HG03378 (cell line): ENCODE measurements at regions not wholly inside any gene's neighbourhood (a gene's known extent, or its start where the extent isn't known, plus 50 kb on each side); places are given as distances from the start of the nearest gene placed in this dataset.

ENCODE experiments used
- ATAC-seq: cut with Tn5 transposase; IDR thresholded peaks from one replicate; pipeline ENCODE4 v1.9.1; 2021; ENCODE audit warnings: mild to moderate bottlenecking, moderate library complexity; ENCODE audit not compliant: unreplicated experiment

- no peak for ATAC-seq
Measured at GRCh38 chr5:57608542-57608941, 125.9 kb upstream of the ACTBL2 start.

- ATAC-seq, result no peak
Measured at GRCh38 chr5:57601996-57602395, 119.4 kb upstream of the ACTBL2 start.

DNA sequence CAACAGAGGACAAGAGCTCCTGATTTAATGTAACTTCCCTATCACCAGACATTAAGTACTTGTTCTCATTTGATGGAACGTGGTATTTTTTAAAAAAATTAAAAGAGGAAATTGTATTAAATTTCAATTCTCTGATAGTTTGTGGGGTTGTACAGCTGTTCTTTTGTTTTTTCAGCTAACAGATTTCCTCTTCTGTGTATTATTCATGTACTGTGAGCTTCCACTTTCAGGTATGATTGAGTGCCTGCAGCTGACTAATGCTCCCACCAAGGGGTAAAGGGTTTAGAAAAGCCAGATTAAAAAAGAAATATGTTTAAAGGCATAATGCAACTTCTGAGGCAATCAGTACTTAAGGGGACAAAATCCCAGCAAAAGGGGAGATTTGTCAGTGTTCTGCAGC lies 117.7 kb upstream of the ACTBL2 start:
- no peak for ATAC-seq

- ATAC-seq, result no peak
Measured at GRCh38 chr5:57598756-57599155, 116.1 kb upstream of the ACTBL2 start.

- no peak for ATAC-seq
Measured at GRCh38 chr5:57598097-57598496, 115.5 kb upstream of the ACTBL2 start.

GRCh38 chr5:57595523-57595991 lies 112.9 kb upstream of the ACTBL2 start:
- ATAC-seq, result no peak

DNA sequence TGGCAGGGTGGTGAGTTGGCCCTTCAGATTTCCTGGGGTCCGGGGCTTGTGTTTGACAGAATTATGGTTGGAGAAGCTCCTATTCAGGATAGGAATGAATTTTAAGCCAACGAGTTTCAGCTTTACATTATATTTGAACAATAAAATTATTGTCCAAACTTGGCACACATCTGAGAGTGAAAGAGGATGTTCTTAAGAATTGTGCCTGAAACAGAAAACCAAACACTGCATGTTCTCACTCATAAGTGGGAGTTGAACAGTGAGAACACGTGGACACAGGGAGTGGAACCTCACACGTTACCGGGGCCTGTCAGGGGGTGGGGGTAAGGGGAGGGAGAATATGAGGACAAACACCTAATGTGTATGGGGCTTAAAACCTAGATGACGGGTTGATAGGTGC lies 111.8 kb upstream of the ACTBL2 start:
- ATAC-seq, result no peak

DNA sequence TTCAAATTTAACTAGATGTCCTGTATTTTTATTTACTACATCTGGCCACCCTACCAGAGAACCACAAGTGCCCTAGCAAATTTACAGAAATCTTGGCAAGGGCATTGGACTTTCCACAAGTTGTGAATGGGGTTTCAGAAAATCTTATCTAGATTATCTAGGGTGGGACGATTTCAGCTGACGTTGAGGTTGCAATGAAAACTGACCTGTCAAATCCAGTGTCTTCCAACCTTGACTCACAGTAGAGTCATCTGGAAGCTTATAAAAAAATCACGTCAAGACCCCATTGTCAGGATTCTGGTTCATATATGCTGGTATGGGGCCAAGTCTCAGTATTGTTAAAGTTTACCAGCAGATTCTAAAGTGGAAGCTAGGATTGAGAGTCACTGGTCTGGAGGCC lies 109.6 kb upstream of the ACTBL2 start:
- ATAC-seq, result no peak

DNA sequence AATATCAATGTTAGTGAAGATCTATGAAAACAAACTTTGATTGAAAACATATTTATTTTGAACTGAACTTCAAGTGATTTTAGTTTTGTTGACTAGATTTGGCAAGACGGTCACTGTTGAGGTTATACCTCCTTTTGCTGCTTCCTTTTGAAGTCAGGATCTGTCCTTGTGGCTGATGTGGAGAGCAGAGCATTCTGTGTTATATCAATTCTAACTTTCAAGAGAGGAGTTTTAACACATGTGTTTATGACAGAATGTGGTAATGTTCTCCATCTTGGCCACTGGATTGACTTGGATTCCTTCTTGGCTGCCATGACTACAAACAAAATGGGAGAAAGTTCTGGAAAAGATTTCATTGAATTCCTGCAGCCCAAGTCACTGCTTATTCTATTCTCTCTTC lies 104.0 kb upstream of the ACTBL2 start:
- ATAC-seq, result no peak

- no peak for ATAC-seq
Measured at GRCh38 chr5:57582578-57583070, 100.0 kb upstream of the ACTBL2 start.

GRCh38 chr5:57581772-57582171 lies 99.2 kb upstream of the ACTBL2 start:
- ATAC-seq, result no peak

DNA sequence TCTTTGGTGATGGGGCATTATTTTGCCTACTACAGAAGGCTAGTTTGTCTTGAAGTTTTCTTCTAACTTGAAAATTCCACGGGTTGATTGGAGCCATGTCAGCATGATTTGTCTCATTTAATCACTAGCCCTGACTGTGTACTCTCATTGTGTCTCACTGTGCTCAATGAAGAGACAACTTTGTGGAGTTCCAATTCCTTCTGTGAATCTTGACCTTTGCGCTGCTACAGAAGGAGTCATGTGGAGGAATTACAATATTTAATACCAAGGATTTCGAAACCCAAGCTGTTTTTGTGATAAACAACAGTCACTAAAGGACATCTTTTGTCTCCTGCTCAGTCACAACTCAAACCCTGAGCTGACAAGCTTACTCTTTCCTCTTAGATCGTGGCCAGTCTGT lies 98.6 kb upstream of the ACTBL2 start:
- ATAC-seq, result no peak

GRCh38 chr5:57577432-57578175 lies 95.0 kb upstream of the ACTBL2 start:
- ATAC-seq, result no peak

DNA sequence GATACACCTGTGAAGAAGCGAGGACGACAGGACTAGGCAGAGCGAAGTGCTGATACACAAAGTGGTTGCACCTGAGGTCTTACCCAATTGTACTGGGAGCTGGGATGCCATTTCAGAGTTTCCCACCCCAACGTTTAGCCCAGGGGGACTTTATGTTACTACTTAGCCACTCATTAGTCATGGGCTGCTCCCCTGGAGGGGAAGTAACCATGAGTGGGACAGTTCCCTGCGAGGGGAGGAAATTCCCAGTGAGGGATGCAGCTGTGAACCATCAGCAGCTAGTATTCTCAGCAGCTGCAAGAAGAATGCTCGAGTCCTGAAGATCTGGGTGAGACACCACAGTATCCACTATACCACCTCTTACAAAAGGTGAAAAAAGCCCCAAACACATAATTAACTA lies 93.7 kb upstream of the ACTBL2 start:
- no peak for ATAC-seq

- no peak for ATAC-seq
Measured at GRCh38 chr5:57575839-57576238, 93.2 kb upstream of the ACTBL2 start.

DNA sequence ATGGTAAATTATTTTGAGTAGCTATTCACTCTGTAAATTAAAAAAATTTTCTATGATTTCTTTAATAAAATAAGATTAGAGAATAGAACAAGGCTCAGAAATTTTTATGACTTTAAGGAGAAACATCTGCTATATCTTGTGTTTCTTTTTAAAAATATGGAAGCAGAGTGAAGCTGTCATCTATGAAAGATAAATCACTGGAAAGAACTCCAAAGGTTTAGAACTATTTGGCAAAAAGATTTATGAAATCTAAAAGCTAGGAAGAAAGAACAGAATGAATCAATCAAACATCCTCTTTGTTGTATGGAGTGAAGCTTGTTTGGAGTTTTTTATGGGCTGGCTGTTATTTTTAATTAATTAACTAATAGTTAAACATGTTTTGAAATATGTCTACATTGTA lies 89.8 kb upstream of the ACTBL2 start:
- no peak for ATAC-seq

DNA sequence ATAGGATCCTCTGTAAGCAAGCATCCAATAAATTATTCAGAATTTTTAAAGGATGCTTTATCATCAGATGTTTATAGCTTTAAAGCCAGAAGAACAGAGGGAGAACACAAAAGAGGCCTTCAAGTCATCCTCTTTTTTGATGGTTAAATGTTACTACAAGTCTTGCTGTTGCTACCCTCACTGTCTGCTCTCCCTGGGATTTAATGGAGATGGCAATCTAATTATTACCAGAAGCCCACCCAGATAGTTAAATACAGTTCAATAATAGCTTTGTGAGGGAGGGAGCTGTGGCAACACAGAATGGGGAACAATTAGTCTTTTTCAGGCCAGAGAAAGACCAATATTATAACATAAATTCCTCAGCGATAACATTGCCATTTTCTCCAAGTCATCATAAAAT lies 87.0 kb upstream of the ACTBL2 start:
- ATAC-seq, result no peak

DNA sequence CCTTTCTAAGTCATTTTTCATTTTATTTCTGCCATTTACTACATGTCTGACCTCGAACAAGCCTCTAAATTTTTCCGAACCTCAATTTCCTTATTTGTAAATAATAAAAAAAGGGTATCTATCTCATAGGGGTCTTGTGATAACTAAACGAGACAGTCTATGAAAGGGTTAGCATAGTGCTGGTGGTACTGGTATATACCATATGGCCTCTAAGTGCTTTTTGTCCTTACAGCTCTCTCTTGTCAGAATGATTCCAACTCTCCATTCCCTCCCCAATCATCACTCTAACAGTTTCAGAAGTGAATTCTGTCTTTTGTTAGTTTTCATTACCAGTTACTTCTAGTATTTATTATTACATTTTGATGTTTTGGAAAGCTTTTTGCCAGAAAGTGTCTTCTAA lies 85.5 kb upstream of the ACTBL2 start:
- ATAC-seq, result no peak

GRCh38 chr5:57566914-57567313 lies 84.3 kb upstream of the ACTBL2 start:
- ATAC-seq, result peak; percentile 54

- no peak for ATAC-seq
Measured at GRCh38 chr5:57561231-57561842, 78.7 kb upstream of the ACTBL2 start.

DNA sequence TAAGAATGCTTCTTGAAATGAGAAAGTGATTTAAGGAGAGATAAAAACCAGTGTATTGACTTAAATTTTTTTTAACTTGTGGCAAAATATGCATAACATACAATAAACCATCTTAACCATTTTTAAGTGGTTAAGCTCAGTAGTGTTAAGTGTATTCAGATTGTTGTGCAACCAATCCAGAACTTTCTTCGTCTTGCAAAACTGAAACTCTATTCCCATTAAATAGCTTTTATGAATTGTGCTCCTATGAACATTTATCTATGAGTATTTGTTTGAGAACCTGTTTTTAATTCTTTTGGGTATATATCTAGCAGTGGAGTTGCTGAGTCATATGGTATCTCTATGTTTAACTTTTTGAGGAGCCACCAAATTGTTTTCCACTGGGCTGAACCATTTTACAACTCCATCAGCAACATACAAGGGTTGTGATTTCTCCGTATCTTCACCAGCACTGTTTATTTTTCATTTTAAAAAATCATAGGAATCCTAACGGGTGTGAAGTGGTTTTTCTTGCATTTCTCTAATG lies 76.6 kb upstream of the ACTBL2 start:
- no peak for ATAC-seq

GRCh38 chr5:57552033-57552432 lies 69.4 kb upstream of the ACTBL2 start:
- no peak for ATAC-seq
